Hepatic stellate cell (primary cell): ENCODE measurements at regions not wholly inside any gene's neighbourhood (a gene's known extent, or its start where the extent isn't known, plus 50 kb on each side); places are given as distances from the start of the nearest gene placed in this dataset.
"Not testable (repeated sequence)": the region's sequence is repeated elsewhere in the genome, so short reads cannot be mapped to it uniquely, and the experiment has no call there.

Experiments used
- DNase-seq: peaks from one replicate; pipeline ENCODE4 v3.0.0; 2011; ENCODE audit warnings: low spot score

DNA sequence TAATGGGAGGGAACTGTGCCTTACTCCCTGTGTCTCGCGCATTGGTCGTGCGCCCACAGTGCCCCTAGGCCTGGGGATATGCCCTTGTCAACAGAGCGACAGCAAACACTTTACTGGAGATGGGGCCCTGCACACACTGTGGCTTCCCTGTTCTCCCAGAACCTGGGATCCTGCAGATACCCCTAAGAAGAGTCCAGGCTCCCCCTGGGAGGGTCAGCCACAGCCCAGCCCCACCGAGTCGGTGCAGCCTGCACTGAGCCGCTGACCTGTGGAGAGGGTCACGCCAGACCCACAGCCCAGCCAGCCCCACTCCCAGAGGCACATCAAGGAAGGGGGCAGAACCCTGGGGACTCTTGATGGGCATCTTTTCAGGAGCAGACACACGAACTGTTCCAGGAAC lies 480.3 kb downstream of the TMEM121 start:
- DNase-seq, result not testable (repeated sequence)

- DNase-seq, result no peak
These were observed 484.4 kb downstream of the TMEM121 start for GRCh38 chr14:106010783-106011182.

DNA sequence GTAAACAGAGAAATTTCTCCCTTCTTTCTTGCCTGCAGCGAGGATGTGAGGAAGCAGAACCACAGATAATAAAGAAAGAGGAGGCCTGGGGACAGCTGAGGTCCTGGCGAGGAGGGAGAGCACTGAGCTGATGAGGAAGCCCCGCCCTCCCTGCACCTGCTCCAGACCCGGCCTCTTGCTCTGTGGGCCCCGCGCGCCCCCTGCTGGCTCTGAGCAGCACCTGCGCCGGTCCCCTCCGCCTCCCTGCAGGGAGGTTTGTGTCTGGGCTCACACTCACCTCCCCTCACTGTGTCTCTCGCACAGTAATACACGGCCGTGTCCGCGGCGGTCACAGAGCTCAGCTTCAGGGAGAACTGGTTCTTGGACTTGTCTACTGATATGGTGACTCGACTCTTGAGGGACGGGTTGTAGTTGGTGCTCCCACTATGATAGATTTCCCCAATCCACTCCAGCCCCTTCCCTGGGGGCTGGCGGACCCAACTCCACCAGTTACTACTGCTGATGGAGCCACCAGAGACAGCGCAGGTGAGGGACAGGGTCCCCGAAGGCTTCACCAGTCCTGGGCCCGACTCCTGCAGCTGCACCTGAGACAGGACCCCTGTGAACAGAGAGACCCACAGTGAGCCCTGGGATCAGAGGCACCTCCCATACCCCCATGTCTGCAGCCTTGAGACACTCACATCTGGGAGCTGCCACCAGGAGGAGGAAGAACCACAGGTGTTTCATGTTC lies 485.4 kb downstream of the TMEM121 start:
- not testable (repeated sequence) for DNase-seq

DNA sequence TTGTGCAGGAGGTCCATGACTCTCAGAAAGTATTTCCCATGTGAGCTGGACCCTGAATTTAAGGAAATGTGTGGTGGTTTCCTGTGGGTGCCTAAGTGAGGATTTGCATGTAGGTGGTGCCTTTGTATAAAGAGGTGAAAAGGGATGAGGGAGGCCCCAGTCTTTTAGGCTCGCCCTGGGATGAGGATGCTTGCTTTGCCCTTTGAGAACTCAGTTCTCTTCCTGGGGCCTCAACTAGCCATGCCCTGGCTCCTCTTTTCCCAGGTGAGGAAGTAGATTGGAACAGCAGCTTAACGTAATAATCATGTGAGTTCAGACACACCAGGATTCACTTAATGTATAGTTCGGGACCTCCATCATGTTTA lies 486.0 kb downstream of the TMEM121 start:
- DNase-seq, result not testable (repeated sequence)

- no peak for DNase-seq
These were observed 487.5 kb downstream of the TMEM121 start for GRCh38 chr14:106013879-106014376.

DNA sequence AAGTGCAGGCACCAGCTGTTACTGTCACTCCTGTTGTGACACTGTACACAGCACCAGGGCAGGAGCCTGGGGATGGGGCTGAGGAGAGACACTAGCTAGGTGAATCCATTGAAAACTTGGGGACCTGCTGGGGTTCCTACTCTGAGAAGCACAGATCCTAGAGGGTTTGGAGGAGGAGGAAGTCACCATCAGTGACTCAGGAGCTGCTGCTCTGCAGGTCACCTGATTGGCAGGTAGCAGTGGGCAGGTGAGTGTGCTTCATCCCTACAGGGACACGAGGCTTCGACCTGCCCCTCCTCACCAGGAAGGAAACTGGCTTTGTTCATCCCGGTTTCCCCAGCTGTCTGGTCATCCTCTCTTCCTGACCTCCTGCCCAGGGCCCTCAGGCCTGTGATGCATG lies 491.6 kb downstream of the TMEM121 start:
- not testable (repeated sequence) for DNase-seq

DNA sequence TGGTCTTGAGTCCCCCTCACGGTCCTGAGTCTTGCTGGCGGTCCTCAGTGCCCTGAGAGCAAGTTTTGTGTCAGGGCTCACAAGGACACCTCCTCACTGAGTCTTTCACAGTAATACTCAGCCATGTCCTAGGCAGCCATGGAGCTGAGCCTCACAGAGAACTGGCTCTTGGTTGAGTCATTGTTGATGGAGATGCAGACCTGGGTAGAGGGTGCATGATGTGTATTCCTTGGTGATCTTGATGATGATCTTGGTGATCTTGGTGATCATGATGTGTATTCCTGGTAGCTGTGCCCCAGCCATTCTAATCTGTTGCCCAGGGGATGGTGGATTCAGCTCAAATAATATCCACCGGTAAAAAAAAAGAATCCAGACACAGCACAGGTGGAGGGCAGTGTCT lies 495.4 kb downstream of the TMEM121 start:
- no peak for DNase-seq

- not testable (repeated sequence) for DNase-seq
These were observed 496.3 kb downstream of the TMEM121 start for GRCh38 chr14:106022648-106023047.

GRCh38 chr14:106023411-106023810 lies 497.0 kb downstream of the TMEM121 start:
- no peak for DNase-seq

GRCh38 chr14:106024983-106025604 lies 498.7 kb downstream of the TMEM121 start:
- DNase-seq, result no peak

- DNase-seq, result no peak
These were observed 499.6 kb downstream of the TMEM121 start for GRCh38 chr14:106026026-106026425.

DNA sequence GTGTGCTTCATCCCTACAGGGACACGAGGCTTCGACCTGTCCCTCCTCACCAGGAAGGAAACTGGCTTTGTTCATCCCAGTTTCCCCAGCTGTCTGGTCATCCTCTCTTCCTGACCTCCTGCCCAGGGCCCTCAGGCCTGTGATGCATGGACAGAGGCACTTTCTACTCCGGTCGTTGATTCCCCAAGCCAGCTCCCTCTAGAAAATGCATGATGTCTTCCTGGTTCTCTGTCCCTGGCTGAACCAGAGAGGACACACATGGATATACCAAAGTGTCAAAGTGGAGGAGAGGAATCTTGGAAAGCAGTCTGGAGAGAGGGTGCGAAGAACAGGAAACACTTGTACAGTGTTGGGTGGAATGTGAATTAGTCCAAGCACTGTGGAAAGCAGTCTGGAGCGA lies 501.4 kb downstream of the TMEM121 start:
- not testable (repeated sequence) for DNase-seq

GRCh38 chr14:106029959-106030358 lies 503.6 kb downstream of the TMEM121 start:
- DNase-seq, result no peak

GRCh38 chr14:106037380-106037779 lies 511.0 kb downstream of the TMEM121 start:
- no peak for DNase-seq

DNA sequence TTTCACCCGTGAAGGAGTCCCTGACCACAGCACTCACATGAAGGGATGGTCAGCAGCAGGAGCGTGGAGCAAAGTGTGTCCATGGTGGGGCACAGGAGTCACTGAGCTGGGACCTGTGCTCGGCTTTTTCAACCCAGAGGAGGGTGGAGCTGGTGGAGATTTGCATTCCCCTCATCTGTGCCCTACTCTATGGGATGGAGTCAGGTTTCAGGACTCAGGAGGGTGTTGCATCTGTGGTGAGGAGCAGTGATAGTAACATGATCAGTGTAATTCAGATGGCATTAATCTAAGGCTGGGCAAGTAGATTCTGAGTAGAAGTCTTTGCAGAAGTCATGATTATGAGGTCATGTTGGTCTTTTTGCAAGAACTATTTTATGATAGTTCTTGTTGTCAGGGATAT lies 511.9 kb downstream of the TMEM121 start:
- no peak for DNase-seq

GRCh38 chr14:106039400-106039799 lies 513.0 kb downstream of the TMEM121 start:
- no peak for DNase-seq

- no peak for DNase-seq
These were observed 518.1 kb downstream of the TMEM121 start for GRCh38 chr14:106044515-106044914.

GRCh38 chr14:106044949-106045596 lies 518.7 kb downstream of the TMEM121 start:
- peak; percentile 7 for DNase-seq

- DNase-seq, result no peak
These were observed 525.4 kb downstream of the TMEM121 start for GRCh38 chr14:106051796-106052195.

DNA sequence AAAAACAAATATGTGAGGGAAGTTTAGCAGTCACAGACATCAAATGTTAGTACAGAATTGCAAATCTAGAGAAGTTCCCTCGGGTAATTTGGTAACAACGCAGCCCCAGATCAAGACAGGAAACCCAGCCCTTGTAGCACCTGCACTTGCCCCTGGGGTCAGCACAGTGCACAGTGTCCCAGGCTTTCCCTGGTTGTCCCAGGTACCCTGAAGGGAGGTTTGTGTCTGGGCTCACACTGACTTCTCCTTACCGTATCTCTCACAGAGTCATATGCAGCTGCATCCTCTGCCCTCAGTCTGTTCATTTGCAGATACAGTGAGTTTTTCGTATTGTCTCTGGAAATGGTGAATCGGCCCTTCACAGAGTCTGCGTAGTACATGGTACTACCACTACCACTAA lies 528.9 kb downstream of the TMEM121 start:
- no peak for DNase-seq

DNA sequence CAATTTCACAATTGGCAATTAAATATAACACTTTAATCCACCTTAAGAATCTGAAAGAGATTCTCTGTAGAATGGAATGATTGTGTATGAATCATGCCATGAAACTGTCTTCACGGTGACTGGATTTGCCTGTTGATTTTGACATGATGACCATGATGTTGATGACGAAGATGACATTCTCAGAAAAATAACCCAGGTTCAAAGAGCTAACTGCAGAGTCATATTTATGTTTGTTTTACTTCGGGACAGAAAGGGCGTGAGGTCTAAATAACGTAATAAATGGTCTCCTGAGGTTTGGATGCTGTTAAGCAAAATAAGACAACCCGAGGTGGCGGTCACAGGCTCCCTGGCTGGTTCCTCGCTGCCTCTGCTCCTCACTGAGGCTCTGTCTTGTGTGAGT lies 532.0 kb downstream of the TMEM121 start:
- no peak for DNase-seq

DNA sequence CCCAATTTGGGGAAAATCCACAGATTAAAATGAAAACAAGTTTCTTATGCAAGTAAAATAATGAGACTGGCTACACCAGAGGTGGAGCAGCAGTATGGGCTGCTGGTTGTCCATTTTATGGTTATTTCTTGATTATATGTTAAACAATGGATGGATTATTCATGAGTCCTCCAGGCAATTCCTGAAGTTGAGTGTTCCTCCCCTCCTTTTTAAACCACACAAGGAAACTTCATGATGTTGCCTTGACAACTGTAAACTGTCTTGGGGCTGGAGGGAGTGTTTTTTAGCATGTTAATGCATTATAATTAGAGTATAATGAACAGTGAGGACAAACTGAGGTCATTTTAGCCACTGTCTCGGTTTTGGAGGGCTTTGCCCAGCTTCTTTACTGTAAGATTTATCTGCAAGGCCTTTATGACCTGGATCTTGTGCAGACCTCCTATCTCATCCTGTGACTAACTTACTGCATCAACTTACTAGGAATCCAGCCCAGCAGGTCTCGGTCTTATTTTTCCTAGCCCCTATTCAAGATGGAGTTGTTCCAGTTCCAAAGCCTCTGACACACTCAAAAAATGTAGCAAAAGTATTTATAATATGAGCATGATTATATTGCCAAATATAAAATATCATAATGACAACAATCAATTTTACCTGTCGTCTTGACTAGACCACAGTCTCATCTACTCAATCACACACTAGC lies 534.0 kb downstream of the TMEM121 start:
- no peak for DNase-seq
